ENCODE measurements at regions not wholly inside any gene's neighbourhood (a gene's known extent, or its start where the extent isn't known, plus 50 kb on each side); places are given as distances from the start of the nearest gene placed in this dataset.
"Not testable (repeated sequence)": the region's sequence is repeated elsewhere in the genome, so short reads cannot be mapped to it uniquely, and the experiment has no call there.

GRCh38 chrX:91627194-91627593 lies 152.0 kb upstream of the PCDH11X start:
- H3K9me3 ChIP-seq (ENCODE audit: control insufficient read depth, low read depth, low read length); FAIRE-seq; H3K4me2 ChIP-seq (ENCODE audit: control insufficient read depth, extremely low read depth, insufficient read depth, low read depth, low read length); DNase-seq (ENCODE audit: low read depth, low spot score); H3K27me3 ChIP-seq (ENCODE audit: control insufficient read depth, extremely low read depth, insufficient read depth, low read length); H3K9me1 ChIP-seq (ENCODE audit: control insufficient read depth, extremely low read depth, insufficient read depth, low read length); H3K4me1 ChIP-seq (ENCODE audit: control insufficient read depth, extremely low read depth, insufficient read depth, low read length); H3K9ac ChIP-seq (ENCODE audit: control insufficient read depth, extremely low read depth, insufficient read depth, low read length); H4K20me1 ChIP-seq (ENCODE audit: control insufficient read depth, extremely low read depth, insufficient read depth, low read length); H3K79me2 ChIP-seq (ENCODE audit: control insufficient read depth, insufficient read depth, low read length); H3K4me3 ChIP-seq (ENCODE audit: control insufficient read depth in 2 of 3, extremely low read depth in 1 of 3, insufficient read depth in 2 of 3, low read depth in 1 of 3, low read length in 3 of 3); H3K36me3 ChIP-seq (ENCODE audit: control insufficient read depth in 2 of 2, extremely low read depth in 1 of 2, insufficient read depth in 2 of 2, low read length in 2 of 2); dilution Hi-C loops (cut with MboI; ENCODE audit: extremely low pct_ligation_motif_present, low sequenced_read_pairs); H2AFZ ChIP-seq (ENCODE audit: control insufficient read depth, low read length); H3K27ac ChIP-seq (ENCODE audit: control insufficient read depth, insufficient read depth, low read length): not testable (repeated sequence)

GRCh38 chrX:91639230-91639629 lies 139.9 kb upstream of the PCDH11X start:
- H3K27me3 ChIP-seq (ENCODE audit: control insufficient read depth, extremely low read depth, insufficient read depth, low read length); H3K36me3 ChIP-seq (ENCODE audit: control insufficient read depth in 2 of 2, extremely low read depth in 1 of 2, insufficient read depth in 2 of 2, low read length in 2 of 2); H3K79me2 ChIP-seq (ENCODE audit: control insufficient read depth, insufficient read depth, low read length); H4K20me1 ChIP-seq (ENCODE audit: control insufficient read depth, extremely low read depth, insufficient read depth, low read length); DNase-seq (ENCODE audit: low read depth, low spot score); H3K4me3 ChIP-seq (ENCODE audit: control insufficient read depth in 2 of 3, extremely low read depth in 1 of 3, insufficient read depth in 2 of 3, low read depth in 1 of 3, low read length in 3 of 3); H3K9me1 ChIP-seq (ENCODE audit: control insufficient read depth, extremely low read depth, insufficient read depth, low read length); dilution Hi-C loops (cut with MboI; ENCODE audit: extremely low pct_ligation_motif_present, low sequenced_read_pairs); H3K9me3 ChIP-seq (ENCODE audit: control insufficient read depth, low read depth, low read length); H3K9ac ChIP-seq (ENCODE audit: control insufficient read depth, extremely low read depth, insufficient read depth, low read length); H3K4me2 ChIP-seq (ENCODE audit: control insufficient read depth, extremely low read depth, insufficient read depth, low read depth, low read length); H3K4me1 ChIP-seq (ENCODE audit: control insufficient read depth, extremely low read depth, insufficient read depth, low read length); H2AFZ ChIP-seq (ENCODE audit: control insufficient read depth, low read length); H3K27ac ChIP-seq (ENCODE audit: control insufficient read depth, insufficient read depth, low read length): not testable (repeated sequence)
- FAIRE-seq: peak; percentile 17

Data from keratinocyte (primary cell).